ENCODE measurements at regions not wholly inside any gene's neighbourhood (a gene's known extent, or its start where the extent isn't known, plus 50 kb on each side); places are given as distances from the start of the nearest gene placed in this dataset.

GRCh38 chr13:76816394-76816793 lies 69.8 kb downstream of the KCTD12 start:
- TF ChIP-seq CTCF (IDR thresholded peaks at IDR 0.05) (no peak), POLR2A (IDR thresholded peaks at IDR 0.05) (no peak), EP300 (IDR thresholded peaks at IDR 0.05) (no peak)
